GM06990 (cell line): ENCODE measurements at regions not wholly inside any gene's neighbourhood (a gene's known extent, or its start where the extent isn't known, plus 50 kb on each side); places are given as distances from the start of the nearest gene placed in this dataset.

ENCODE experiments used
- DNase-seq: peaks from one replicate; pipeline ENCODE4 v3.0.0-alpha.2; 2011; ENCODE audit not compliant: insufficient read length; ENCODE audit errors: extremely low read depth
- H3K27me3 ChIP-seq: replicated peaks from 2 replicates; pipeline ENCODE4 v1.6.0; 2011; ENCODE audit warnings: low read length; ENCODE audit not compliant: control insufficient read depth, insufficient read depth
- H3K36me3 ChIP-seq: 2 replicates; pipeline ENCODE4 v1.5.1; 2011; ENCODE audit warnings: low read length; ENCODE audit not compliant: control insufficient read depth, insufficient read depth
- H3K4me3 ChIP-seq: replicated peaks from 2 replicates; pipeline ENCODE4 v1.5.1; 2011; ENCODE audit warnings: low read depth, mild to moderate bottlenecking, control low read depth, low read length
- CTCF ChIP-seq: IDR thresholded peaks from 2 replicates; pipeline ENCODE4 v1.5.1; 2011; ENCODE audit warnings: low read length, control low read depth, mild to moderate bottlenecking, inconsistent platforms; ENCODE audit not compliant: insufficient read depth, poor library complexity, severe bottlenecking

- no peaks in the 10 kb centered on the region for H3K27me3 ChIP-seq
- H3K4me3 ChIP-seq = no peak overlapping the region
- TF ChIP-seq CTCF = no peak
- no peak for DNase-seq
- H3K36me3 ChIP-seq = no peaks in the 10 kb centered on the region
Measured at GRCh38 chr16:26747760-26748159, 319.0 kb upstream of the C16orf82 start.

- Histone ChIP-seq H3K36me3 (no peaks in the 10 kb centered on the region), H3K27me3 (no peaks in the 10 kb centered on the region), H3K4me3 (no peak overlapping the region)
- DNase-seq = no peak
- no peak for TF ChIP-seq CTCF
Measured at GRCh38 chr16:26749072-26749471, 317.7 kb upstream of the C16orf82 start.

GRCh38 chr16:26752166-26752565 is 314.6 kb upstream of the C16orf82 start:
- no peak for TF ChIP-seq CTCF
- Histone ChIP-seq H3K36me3 (no peaks in the 10 kb centered on the region), H3K4me3 (no peak overlapping the region), H3K27me3 (no peaks in the 10 kb centered on the region)
- DNase-seq = no peak

- Histone ChIP-seq H3K36me3 (no peaks in the 10 kb centered on the region), H3K27me3 (no peaks in the 10 kb centered on the region), H3K4me3 (no peak overlapping the region)
- TF ChIP-seq CTCF = no peak
- DNase-seq = no peak
Measured at GRCh38 chr16:26756633-26757032, 310.1 kb upstream of the C16orf82 start.

- no peaks in the 10 kb centered on the region for H3K27me3 ChIP-seq
- no peak for TF ChIP-seq CTCF
- no peaks in the 10 kb centered on the region for H3K36me3 ChIP-seq
- H3K4me3 ChIP-seq = no peak overlapping the region
- DNase-seq = no peak
Measured at GRCh38 chr16:26762594-26762993, 304.1 kb upstream of the C16orf82 start.

GRCh38 chr16:26765087-26765486 is 301.6 kb upstream of the C16orf82 start:
- no peak for DNase-seq
- Histone ChIP-seq H3K4me3 (no peak overlapping the region), H3K27me3 (no peaks in the 10 kb centered on the region), H3K36me3 (no peaks in the 10 kb centered on the region)
- TF ChIP-seq CTCF = peak; percentile 39
